Lower leg skin (tissue), 3 donors: ENCODE measurements at regions not wholly inside any gene's neighbourhood (a gene's known extent, or its start where the extent isn't known, plus 50 kb on each side); places are given as distances from the start of the nearest gene placed in this dataset.

Experiments used
- POLR2A ChIP-seq, 2 donors: fragments of 450-650 bp; IDR thresholded peaks; one replicate each; pipeline ENCODE4 v1.6.1; 2016 to 2017; ENCODE audit warnings: antibody characterized with exemption in 2 of 2, mild to moderate bottlenecking in 1 of 2, moderate library complexity in 1 of 2
- TF ChIP-seq, protein P1 (sequence below), 3 donors: fragments of 450-650 bp; IDR thresholded peaks; one replicate each; pipeline ENCODE4 v1.5.1; 2016; ENCODE audit warnings: antibody characterized with exemption in 3 of 3, mild to moderate bottlenecking in 3 of 3, moderate library complexity in 2 of 3

- TF ChIP-seq, protein P1, sequence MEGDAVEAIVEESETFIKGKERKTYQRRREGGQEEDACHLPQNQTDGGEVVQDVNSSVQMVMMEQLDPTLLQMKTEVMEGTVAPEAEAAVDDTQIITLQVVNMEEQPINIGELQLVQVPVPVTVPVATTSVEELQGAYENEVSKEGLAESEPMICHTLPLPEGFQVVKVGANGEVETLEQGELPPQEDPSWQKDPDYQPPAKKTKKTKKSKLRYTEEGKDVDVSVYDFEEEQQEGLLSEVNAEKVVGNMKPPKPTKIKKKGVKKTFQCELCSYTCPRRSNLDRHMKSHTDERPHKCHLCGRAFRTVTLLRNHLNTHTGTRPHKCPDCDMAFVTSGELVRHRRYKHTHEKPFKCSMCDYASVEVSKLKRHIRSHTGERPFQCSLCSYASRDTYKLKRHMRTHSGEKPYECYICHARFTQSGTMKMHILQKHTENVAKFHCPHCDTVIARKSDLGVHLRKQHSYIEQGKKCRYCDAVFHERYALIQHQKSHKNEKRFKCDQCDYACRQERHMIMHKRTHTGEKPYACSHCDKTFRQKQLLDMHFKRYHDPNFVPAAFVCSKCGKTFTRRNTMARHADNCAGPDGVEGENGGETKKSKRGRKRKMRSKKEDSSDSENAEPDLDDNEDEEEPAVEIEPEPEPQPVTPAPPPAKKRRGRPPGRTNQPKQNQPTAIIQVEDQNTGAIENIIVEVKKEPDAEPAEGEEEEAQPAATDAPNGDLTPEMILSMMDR (IDR thresholded peaks at IDR 0.05): no peak
- no peak for TF ChIP-seq POLR2A (IDR thresholded peaks at IDR 0.05)
These were observed 390.8 kb downstream of the GJA1 start for GRCh38 chr6:121826156-121826810.
